C4-2B (cell line): ENCODE measurements at regions not wholly inside any gene's neighbourhood (a gene's known extent, or its start where the extent isn't known, plus 50 kb on each side); places are given as distances from the start of the nearest gene placed in this dataset.
"Not testable (repeated sequence)": the region's sequence is repeated elsewhere in the genome, so short reads cannot be mapped to it uniquely, and the experiment has no call there.

Experiments used
- H3K27ac ChIP-seq: fragments of 450-650 bp; 2 replicates; pipeline ENCODE4 v1.5.1; 2017
- CTCF ChIP-seq: fragments of 450-650 bp; conservative IDR thresholded peaks from 2 replicates; pipeline ENCODE4 v1.5.1; 2017; ENCODE audit warnings: mild to moderate bottlenecking
- ZFX ChIP-seq: fragments of 450-650 bp; IDR thresholded peaks from 2 replicates; pipeline ENCODE4 v1.6.1; 2017

GRCh38 chr2:239721991-239722759, 303.0 kb downstream of the NDUFA10 start:
- no peak for TF ChIP-seq CTCF
- TF ChIP-seq ZFX: no peak
- H3K27ac ChIP-seq: no peak overlapping the region

- no peak for TF ChIP-seq CTCF
- no peak for TF ChIP-seq ZFX
- H3K27ac ChIP-seq: no peak overlapping the region
These were observed 303.6 kb downstream of the NDUFA10 start for GRCh38 chr2:239721531-239721930.

- H3K27ac ChIP-seq: no peak overlapping the region
- TF ChIP-seq CTCF: no peak
- no peak for TF ChIP-seq ZFX
These were observed 304.5 kb downstream of the NDUFA10 start for GRCh38 chr2:239720361-239721360.

- no peak for TF ChIP-seq ZFX
- TF ChIP-seq CTCF: no peak
These were observed 305.3 kb downstream of the NDUFA10 start for GRCh38 chr2:239719791-239720360.

GRCh38 chr2:239718991-239719390, 306.2 kb downstream of the NDUFA10 start:
- H3K27ac ChIP-seq: not testable (repeated sequence)

More at GRCh38 chr2:239719791-239720360, 305.3 kb downstream of the NDUFA10 start:
- H3K27ac ChIP-seq: no peak overlapping the region

- no peak for TF ChIP-seq ZFX
- TF ChIP-seq CTCF: no peak
These were observed 307.4 kb downstream of the NDUFA10 start for GRCh38 chr2:239717706-239718105.

GRCh38 chr2:239717319-239717675, 307.8 kb downstream of the NDUFA10 start:
- no peak for TF ChIP-seq CTCF
- TF ChIP-seq ZFX: no peak
- H3K27ac ChIP-seq: no peak overlapping the region

More at GRCh38 chr2:239717706-239718105, 307.4 kb downstream of the NDUFA10 start:
- no peak overlapping the region for H3K27ac ChIP-seq
